K562 (cell line): ENCODE measurements at regions not wholly inside any gene's neighbourhood (a gene's known extent, or its start where the extent isn't known, plus 50 kb on each side); places are given as distances from the start of the nearest gene placed in this dataset.

Experiments
- CREM ChIP-seq: IDR thresholded peaks from 2 replicates; pipeline ENCODE4 v1.6.1; 2014; ENCODE audit warnings: antibody characterized with exemption, low read depth
- DNMT1 ChIP-seq: fragments of 450-650 bp; IDR thresholded peaks from 2 replicates; pipeline ENCODE4 v1.6.1; 2016; ENCODE audit warnings: antibody characterized with exemption, mild to moderate bottlenecking
- FOXK2 ChIP-seq, 2 experiments: fragments of 450-650 bp; IDR thresholded peaks in 1 of 2; conservative IDR thresholded peaks in 1 of 2; 2 replicates each; pipeline ENCODE4 v1.6.1; 2016; ENCODE audit warnings: low read depth in 2 of 2, mild to moderate bottlenecking in 1 of 2
- HNRNPUL1 ChIP-seq: fragments of 200-400 bp; formaldehyde crosslinking; IDR thresholded peaks from 2 replicates; pipeline ENCODE4 v1.6.1; 2017; ENCODE audit warnings: low read length
- MCM2 ChIP-seq: fragments of 450-650 bp; IDR thresholded peaks from 2 replicates; pipeline ENCODE4 v1.6.1; 2017; ENCODE audit warnings: low read depth, mild to moderate bottlenecking
- PTTG1 ChIP-seq: fragments of 450-650 bp; IDR thresholded peaks from 2 replicates; pipeline ENCODE4 v1.6.1; 2016; ENCODE audit warnings: low read depth, mild to moderate bottlenecking, missing genetic modification characterization, missing compliant biosample characterization
- PYGO2 ChIP-seq: fragments of 450-650 bp; IDR thresholded peaks from 2 replicates; pipeline ENCODE4 v1.6.1; 2016; ENCODE audit warnings: mild to moderate bottlenecking, missing genetic modification characterization, moderate library complexity, missing compliant biosample characterization
- ZC3H11A ChIP-seq: IDR thresholded peaks from 2 replicates; pipeline ENCODE4 v1.6.1; 2012; ENCODE audit warnings: low read depth, low read length, improper control_type of control experiment
- TF ChIP-seq, protein P1 (sequence below), 3 experiments: IDR thresholded peaks in 2 of 3; conservative IDR thresholded peaks in 1 of 3; 2 replicates each; pipeline ENCODE4 v1.5.1; 2011 to 2012; ENCODE audit warnings: low read length in 3 of 3, mild to moderate bottlenecking in 3 of 3, control low read depth in 2 of 3, improper control_type of control experiment in 1 of 3, inconsistent platforms in 1 of 3, low read depth in 1 of 3, mixed read lengths in 1 of 3, moderate library complexity in 1 of 3; ENCODE audit not compliant: insufficient read depth in 2 of 3
- TF ChIP-seq, protein P2 (sequence below), 2 experiments: fragments of 450-650 bp in 1 of 2; sonication (generic) in 1 of 2; formaldehyde crosslinking in 1 of 2; IDR thresholded peaks; 2 replicates each; pipeline versions ENCODE4 v1.7.1 to v1.9.0; 2016 to 2022; ENCODE audit warnings: inconsistent platforms in 1 of 2, mild to moderate bottlenecking in 1 of 2, missing genetic modification reagents in 1 of 2
- TF ChIP-seq, protein P3 (sequence below), 2 experiments: fragments of 250-450 bp in 1 of 2; fragments of 450-650 bp in 1 of 2; sonication (Bioruptor Pico) in 1 of 2; IDR thresholded peaks; 2 replicates each; pipeline versions ENCODE4 v1.6.1 to v1.8.0; 2016 to 2021; ENCODE audit warnings: mild to moderate bottlenecking in 2 of 2, moderate library complexity in 2 of 2, missing compliant biosample characterization in 1 of 2, missing genetic modification characterization in 1 of 2

DNA sequence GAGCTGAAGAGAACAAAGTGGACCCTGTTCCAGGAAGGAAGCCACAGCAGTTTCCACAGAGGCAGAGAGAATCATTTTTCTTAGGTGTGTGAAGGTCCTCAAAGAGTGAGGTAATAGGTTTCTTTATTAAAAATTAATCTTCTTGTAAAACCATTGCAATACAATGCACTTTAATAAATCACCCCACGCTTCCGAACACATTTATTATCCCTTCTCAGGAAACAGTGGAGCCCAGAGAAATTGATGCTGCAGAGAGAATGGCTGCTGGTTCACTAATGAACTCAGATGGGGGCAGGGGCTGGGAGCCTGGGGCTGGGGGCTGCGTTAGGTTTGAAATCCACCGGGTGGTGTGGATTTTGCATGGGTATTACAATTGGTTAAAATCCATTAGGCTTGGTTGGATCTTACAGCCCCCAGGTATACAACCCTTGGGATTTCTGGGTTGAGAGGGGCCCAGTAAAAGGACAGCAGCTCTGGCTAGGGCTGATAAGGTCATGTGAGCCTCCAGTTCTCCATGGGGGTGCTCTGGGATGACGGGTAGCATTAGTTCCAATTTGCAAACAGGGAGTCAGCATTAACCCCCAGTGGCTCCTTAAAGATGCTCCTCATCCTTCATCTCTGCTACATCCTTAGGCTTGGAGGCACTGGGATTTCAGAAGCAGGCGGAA, 718.1 kb upstream of the EEF2KMT start (continued):
- TF ChIP-seq, protein P1, sequence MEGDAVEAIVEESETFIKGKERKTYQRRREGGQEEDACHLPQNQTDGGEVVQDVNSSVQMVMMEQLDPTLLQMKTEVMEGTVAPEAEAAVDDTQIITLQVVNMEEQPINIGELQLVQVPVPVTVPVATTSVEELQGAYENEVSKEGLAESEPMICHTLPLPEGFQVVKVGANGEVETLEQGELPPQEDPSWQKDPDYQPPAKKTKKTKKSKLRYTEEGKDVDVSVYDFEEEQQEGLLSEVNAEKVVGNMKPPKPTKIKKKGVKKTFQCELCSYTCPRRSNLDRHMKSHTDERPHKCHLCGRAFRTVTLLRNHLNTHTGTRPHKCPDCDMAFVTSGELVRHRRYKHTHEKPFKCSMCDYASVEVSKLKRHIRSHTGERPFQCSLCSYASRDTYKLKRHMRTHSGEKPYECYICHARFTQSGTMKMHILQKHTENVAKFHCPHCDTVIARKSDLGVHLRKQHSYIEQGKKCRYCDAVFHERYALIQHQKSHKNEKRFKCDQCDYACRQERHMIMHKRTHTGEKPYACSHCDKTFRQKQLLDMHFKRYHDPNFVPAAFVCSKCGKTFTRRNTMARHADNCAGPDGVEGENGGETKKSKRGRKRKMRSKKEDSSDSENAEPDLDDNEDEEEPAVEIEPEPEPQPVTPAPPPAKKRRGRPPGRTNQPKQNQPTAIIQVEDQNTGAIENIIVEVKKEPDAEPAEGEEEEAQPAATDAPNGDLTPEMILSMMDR (IDR thresholded peaks at IDR 0.05 in 2 of 3, conservative IDR thresholded peaks at IDR 0.05 in 1 of 3; ENCODE audit: insufficient read depth in 2 of 3, low read depth in 1 of 3, low read length in 3 of 3): no peak
- no peak for TF ChIP-seq PYGO2 (tag)
- no peak for TF ChIP-seq CREM
- TF ChIP-seq HNRNPUL1: no peak
- TF ChIP-seq FOXK2 (conservative IDR thresholded peaks at IDR 0.05 in 1 of 2, IDR thresholded peaks at IDR 0.05 in 1 of 2; ENCODE audit: low read depth in 2 of 2): no peak
- TF ChIP-seq ZC3H11A: no peak
- TF ChIP-seq MCM2: no peak
- TF ChIP-seq DNMT1: no peak
- TF ChIP-seq, protein P2, sequence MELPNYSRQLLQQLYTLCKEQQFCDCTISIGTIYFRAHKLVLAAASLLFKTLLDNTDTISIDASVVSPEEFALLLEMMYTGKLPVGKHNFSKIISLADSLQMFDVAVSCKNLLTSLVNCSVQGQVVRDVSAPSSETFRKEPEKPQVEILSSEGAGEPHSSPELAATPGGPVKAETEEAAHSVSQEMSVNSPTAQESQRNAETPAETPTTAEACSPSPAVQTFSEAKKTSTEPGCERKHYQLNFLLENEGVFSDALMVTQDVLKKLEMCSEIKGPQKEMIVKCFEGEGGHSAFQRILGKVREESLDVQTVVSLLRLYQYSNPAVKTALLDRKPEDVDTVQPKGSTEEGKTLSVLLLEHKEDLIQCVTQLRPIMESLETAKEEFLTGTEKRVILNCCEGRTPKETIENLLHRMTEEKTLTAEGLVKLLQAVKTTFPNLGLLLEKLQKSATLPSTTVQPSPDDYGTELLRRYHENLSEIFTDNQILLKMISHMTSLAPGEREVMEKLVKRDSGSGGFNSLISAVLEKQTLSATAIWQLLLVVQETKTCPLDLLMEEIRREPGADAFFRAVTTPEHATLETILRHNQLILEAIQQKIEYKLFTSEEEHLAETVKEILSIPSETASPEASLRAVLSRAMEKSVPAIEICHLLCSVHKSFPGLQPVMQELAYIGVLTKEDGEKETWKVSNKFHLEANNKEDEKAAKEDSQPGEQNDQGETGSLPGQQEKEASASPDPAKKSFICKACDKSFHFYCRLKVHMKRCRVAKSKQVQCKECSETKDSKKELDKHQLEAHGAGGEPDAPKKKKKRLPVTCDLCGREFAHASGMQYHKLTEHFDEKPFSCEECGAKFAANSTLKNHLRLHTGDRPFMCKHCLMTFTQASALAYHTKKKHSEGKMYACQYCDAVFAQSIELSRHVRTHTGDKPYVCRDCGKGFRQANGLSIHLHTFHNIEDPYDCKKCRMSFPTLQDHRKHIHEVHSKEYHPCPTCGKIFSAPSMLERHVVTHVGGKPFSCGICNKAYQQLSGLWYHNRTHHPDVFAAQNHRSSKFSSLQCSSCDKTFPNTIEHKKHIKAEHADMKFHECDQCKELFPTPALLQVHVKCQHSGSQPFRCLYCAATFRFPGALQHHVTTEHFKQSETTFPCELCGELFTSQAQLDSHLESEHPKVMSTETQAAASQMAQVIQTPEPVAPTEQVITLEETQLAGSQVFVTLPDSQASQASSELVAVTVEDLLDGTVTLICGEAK (IDR thresholded peaks at IDR 0.05): no peak
- TF ChIP-seq, protein P2 (CRISPR knock-in tag; IDR thresholded peaks at IDR 0.05): no peak
- TF ChIP-seq, protein P3, sequence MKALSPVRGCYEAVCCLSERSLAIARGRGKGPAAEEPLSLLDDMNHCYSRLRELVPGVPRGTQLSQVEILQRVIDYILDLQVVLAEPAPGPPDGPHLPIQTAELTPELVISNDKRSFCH (CRISPR knock-in tag; IDR thresholded peaks at IDR 0.05): no peak
- TF ChIP-seq, protein P3 (tag; IDR thresholded peaks at IDR 0.05): no peak
- no peak for TF ChIP-seq PTTG1 (tag)
